NCI-H446 (cell line): ENCODE measurements at regions not wholly inside any gene's neighbourhood (a gene's known extent, or its start where the extent isn't known, plus 50 kb on each side); places are given as distances from the start of the nearest gene placed in this dataset.

ENCODE experiments used
- DNase-seq, 2 experiments: peaks; one replicate each; lab custom pipeline; 2025; lab: John Stamatoyannopoulos, UW

DNA sequence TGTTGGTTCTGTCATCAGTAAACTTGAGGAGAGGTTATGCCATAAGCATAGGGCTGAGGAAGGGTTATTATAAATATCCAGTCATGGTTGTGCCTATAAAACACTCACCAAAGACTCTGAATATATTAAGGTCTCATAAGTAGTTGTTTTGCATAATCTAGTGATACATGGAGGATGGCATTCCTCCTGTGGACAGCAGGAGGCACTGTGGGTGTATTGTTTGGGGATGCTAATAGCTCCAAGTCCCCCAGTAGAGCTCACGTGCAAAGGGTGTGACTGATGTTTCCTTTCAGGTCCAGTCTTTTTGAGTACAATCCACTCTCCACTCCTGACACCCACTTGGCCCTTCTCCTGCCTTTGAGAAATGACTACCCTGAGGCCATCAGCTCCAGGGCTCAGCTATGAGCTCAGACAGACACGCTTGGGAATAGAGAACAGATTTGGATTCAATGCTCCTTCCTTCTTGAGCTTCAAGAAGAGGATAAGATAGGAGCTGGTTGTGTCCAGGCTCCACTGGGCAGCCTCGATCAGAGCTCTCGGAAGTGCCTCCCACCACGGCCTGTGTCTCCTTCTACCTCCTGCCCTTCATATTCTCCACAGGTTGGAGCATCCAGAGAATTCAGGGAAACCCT, 85.2 kb upstream of the IGLL5 start:
- no peak for DNase-seq

DNA sequence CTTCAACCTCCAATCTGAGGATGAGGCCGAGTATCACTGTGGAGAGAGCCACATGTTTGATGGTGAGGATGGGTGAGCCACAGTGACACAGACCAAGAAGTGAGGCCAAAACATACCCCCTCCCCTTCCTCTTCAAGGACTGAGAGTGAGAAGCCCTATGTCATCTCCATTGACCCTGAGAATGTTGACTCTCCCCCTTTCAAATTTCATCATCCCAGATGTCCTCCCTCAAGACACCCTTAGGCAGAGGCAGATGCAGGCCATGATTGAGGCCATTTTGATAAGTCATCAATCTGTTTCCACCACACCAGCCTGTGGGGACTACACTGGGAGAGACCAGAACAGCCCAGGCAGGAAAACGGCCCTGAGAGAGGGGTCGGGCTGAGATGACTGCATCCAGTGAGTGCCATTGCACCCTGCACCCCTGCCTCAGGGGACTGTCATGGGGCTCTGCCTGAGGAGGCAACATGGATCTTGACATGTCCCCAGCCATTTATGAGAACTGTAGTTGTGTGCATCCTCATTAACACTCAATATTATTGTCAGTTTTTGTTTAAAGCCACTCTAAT, 84.2 kb upstream of the IGLL5 start:
- no peak for DNase-seq

DNA sequence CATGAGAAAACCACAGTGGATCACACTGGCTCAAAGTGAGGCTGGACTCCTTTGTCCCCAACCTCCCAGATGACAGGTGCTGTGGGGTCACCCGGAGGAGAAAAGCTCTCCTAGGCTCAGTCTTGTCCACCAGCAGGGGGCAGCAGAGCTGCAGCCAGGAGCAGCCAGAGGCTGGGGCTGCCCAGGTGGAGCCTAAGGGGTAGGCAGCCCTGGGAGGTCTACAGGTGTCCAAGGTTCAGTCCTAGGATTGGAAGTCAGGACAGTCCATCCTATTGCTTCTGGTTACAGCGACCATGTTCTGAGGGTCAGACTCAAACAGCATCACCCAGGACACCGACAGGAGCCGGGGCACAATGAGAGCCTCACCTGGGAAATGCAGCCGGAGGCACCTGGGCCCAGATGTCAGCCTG, 77.6 kb upstream of the IGLL5 start:
- peak; percentile 13 to 48 for DNase-seq

DNA sequence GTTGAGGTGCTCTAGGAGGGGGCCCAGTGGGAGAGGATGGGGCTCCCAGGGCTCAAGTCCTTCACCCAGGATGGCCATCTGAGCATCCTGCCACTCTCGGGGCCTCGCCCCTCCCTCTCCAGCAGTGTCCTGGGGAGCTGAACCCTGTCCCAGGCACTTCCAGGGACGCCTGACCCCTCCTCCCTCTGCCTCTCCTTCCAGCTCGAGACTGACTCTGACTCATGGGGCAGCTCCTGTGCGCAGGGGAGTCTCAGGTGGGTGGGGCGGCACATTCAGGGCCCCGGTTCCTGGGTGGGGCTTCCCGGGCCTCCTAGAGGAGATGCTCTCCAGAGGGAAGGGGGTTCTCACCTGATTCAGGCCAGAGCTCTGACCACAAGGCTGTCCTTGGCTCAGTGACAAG, 77.1 kb upstream of the IGLL5 start:
- no peak for DNase-seq

DNA sequence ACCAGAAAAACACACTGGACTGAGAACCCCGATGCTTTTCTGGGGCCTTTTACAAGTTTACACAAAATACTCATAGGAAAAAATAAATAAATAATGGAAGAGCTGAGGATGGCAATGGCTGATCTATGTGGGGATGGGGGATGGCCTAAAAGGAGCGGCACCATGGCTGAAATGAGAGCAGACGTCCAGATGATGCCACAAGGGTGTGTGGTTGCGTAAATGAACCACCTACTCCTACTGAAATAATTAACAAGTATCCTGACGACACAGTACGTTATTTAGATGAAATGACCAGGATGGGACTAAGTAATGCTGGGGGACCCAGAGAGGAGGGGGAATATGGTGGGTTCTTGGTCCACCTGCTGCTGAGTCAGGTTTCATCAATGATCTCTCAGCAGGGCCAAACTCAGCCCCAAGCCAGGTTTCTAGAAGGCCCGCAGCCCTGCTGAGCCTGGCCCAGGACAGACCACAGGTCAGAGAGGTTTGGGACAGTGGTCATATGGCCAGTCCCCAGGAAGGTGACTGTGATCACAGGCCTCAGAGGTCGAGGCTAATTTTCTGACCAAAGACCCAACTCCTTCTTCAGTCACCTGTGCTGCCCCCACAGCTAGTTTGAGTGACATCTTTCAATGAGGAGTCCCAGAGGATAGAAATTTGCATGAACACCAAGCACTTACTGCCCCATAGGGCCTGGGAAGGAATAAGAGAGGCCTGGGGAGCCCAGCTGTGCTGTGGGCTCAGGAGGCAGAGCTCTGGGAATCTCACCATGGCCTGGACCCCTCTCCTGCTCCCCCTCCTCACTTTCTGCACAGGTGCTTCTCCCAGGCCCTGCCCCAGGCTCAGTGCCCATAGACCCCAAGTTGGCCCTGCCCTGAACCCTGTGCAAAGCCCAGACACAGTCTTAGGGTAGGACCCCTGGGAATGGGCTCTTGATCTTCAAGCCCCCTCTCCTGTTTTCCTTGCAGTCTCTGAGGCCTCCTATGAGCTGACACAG, 76.3 kb upstream of the IGLL5 start:
- DNase-seq: no peak

DNA sequence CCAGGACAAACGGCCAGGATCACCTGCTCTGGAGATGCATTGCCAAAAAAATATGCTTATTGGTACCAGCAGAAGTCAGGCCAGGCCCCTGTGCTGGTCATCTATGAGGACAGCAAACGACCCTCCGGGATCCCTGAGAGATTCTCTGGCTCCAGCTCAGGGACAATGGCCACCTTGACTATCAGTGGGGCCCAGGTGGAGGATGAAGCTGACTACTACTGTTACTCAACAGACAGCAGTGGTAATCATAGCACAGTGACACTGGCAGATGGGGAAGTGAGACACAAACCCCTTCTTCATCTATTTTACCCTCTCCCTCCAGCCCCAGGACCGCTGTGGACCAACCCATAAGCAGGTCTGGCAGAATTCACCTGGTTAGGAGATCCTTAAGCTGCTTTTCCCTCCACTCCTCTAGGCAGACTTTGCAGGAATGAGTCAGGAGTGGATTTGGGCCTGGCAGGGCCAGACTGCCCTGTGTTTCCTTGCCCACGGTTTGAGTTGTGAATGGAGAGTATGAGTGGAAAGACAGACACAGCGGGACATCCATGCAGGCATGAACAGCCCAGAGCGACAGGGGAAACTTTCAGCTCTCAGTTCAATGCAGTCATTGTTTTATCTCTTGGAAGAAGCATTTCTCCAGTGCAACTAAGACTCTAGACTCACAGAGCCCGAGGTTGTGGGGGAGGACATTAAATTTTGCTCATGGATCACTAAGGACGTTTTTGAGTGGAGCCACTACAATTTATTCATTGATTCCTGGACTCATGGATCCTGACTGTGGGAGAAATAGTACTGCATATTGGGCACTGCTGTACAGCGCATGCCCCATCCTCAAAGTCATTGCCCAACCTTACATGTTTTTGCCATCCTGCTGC, 75.3 kb upstream of the IGLL5 start:
- DNase-seq: no peak

DNA sequence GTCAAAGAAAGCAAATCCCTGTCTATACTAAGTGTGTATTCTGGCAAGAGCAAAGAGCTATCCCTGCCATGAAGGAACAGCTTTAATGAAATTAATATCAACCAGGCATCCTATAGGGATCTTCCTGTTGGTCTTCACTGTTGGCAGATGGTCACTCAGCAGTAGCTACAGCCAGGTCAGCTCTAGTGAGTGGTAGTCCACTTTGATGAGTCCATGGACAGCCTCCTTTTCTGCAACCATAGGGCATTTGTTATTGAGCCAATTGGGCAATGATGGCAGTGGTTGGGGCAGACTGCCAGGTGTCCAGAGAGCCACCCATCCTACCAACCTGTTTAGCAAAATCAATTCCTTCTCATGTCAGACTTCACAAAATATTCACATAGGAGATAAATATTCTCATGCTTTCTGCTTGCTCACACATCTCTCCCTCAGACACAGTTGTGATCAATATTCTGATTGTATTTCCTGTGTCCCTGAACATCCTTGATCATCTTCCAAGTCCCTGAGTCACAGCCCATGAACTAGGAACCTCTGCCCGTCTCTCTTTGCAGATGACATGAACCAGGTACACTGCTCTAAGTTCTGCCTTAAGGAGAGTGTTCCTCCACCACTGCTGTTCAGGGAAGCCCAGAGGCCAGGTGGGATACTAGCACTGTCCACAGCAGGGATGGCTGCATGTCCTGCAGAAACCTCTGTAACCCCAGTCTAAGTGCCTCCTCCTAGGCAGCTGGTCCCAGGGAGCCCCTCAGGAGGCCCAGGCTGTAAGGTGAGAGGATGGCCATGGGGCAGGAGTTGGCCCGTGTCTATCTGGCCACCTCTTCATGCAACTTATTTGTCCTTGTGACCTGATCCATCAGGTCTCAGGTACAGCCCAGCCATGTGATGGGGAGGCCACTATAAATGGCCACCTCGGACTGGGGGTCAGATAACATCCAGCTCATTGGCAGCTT, 74.2 kb upstream of the IGLL5 start:
- DNase-seq: no peak

DNA sequence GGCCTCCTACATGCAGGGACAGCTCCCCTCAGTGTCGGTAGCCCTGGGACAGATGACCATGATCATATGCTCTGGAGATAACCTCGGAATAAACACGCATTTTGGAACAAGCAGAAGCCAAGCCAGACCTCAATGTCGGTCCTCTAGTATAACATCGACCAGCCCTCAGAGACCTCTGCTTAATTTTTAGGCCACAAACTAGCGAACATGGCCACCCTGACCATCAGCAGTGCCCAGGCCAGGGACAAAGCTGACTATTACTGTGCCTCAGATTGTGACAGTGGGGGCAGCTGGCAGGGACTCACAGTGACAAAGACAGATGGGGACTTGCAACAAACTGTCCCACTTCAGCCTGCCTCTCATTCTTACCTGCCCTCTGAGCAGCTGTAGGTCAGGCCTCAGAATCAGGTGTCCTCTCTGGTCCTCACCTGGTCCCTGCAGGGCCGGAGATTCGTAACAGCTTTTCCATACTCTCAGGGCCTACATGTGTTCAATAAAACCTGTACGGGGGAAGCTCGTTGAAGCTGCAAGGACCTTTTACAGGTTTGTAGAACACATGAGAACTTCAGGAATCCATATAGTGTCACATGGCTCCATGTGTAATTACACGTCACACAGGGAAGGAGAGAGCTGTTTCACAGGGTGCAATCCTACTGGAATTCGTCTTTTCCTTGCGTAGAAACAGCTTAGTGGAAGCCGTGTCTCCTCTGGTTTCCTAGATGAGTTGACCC, 72.8 kb upstream of the IGLL5 start:
- DNase-seq: no peak

DNA sequence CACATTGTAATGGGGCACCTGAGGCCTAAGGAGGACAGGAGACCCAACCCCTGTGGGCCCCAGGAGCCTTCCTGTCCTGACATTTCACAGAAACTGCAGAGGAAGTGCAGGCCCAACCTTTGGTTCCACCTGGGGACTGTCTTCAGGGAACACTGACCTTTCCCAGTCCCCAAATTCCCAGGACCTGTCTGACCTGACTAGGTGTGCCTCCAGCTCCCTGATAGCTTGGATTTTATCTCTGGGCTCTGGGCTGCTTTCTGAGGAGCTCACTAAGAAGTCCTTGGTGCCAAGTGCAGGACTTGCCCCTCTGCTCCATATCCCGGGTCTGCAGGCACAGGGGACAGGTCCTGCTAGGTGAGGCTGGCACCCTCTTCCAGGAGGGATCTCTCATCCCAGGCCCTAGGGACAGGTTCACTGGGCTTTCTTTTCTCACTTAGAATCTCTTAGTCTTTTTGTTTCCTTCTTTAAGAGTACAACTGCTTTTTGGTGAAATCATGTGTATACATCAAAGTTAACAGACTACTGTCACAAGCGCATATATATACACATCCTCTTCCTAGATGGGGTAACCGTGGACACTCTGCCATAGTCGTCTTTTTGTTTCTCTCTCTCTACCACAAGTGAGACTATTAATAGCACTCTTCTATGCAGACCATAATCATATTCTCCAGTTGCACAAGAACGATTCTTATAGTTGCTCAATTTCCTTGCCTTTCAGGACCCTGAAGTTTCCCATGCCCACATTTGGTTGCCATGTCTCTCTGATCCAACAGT, 72.0 kb upstream of the IGLL5 start:
- DNase-seq: no peak

DNA sequence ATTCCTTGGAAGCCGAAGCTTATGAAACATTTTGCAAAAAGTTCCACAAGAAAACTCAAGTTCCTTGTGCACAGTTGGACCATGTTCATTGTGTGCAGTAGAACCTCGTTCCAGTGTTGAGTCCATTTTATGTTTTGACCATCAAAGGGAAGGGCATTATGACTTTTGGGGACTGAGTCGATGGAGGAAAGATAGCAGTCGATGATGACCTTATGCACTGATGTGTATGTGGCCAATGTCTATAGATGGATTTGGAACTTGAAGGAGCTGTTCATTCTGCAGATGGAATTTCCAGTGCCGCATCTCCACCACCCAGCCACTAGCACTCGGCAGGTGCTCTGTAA, 71.5 kb upstream of the IGLL5 start:
- DNase-seq: no peak

DNA sequence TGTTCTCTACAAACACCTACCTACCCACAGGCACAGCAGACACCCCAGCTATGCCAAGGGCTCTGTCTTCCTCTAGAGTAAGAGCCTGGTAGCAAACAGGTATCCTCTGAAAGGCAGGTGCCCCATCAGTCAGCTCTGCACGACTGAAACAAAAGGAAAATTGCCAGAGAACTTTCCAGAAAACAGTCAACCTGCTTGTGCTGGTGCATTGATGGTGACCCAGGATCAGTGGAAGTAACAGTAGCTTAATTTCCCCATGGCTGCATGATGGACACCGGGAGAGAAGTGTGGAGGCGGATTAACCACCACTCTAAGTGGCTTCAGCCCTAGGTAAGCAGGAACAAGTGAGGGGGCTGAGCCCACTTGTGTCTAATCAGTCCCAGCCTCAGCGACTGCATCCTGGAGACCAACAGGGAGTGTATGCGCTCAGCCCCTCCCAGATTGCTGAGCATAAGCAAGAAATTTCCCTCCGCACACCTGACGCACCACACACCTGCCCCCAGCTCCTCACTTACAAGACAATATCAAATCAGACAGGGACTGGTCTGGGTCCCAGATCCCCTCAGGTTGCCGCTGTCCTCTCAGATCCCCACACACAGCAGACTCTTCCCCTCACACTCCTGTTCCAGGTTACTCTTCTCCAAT, 70.7 kb upstream of the IGLL5 start:
- DNase-seq: no peak

DNA sequence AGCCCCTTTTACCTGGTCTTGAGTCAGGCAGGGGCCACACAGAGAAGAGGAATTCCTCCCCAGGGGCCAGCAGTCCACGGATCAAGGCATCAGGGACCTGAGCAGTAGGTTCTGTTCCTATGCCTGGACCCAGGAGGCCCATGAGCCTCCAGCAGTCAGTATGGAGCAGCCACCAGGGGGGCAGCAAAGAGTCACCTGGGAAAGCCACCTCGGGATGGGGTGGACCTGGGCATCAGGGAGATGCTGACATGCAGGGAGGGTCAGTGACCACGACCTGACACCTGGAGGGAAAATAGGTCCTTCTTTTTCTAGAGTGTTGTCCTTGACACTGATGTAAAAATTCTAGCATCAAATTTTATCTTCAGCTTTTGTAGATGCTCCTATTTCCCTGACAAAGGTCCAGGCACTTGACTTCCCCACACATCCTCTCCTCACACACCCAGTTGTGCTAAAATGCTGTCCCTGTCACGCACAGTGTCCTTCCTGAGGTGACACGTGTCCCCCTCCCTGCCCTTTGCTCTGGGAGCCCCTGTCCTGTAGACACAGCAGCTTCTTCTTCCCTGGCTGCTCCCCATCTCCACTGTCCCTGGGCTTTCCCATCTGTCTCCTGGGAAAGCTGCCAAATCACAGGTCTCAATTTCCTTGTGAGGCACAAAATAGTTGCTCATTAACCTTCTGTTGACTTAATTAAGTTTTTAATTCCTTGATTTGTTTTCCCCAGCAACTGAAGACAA, 70.0 kb upstream of the IGLL5 start:
- no peak for DNase-seq

DNA sequence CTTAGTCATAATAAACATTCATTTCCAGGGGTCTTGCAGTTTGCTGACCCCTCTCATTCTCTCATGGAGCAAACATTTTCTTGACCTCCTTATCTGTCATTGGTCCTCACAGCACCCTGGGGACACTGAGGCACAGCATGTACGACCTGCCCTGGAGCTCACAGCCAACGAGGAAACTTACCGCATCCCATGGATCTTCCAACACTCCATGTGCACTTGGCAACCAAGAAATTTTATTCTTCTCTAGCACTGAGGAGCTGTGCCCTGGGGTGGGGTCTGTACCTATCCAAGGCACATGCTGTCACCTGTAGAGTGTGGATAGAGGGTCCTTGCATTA, 69.4 kb upstream of the IGLL5 start:
- no peak for DNase-seq

DNA sequence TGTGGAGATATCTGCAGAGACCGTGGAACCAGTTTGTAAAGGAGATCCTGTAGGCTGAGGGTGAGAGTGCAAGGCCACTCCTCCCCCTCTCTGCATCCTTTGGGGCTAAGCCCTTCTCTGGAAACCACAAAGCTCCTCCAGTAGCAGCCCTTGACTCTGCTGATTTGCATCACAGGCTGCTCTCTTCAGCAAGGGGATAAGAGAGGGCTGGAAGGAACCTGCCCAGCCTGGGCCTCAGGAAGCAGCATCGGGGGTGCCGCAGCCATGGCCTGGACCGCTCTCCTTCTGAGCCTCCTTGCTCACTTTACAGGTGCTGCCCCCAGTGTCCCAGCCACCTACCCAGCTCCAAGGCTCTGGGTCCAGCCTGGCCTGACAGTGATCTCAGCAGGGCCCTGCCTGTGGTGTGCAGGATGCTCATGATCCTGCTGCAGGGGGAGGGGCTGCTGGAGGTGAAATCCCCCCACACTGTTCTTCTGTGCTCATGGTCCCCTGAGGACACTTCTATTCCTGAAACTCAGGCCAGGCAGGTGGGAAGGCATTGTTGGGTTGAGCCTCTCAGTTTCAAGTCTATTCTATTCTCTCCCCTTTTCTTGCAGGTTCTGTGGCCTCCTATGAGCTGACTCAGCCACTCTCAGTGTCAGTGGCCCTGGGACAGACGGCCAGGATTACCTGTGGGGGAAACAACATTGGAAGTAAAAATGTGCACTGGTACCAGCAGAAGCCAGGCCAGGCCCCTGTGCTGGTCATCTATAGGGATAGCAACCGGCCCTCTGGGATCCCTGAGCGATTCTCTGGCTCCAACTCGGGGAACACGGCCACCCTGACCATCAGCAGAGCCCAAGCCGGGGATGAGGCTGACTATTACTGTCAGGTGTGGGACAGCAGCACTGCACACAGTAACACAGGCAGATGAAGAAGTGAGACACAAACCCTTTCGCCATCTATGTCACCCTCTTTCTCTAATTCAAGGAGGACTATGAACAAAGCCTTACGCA, 68.5 kb upstream of the IGLL5 start:
- no peak for DNase-seq

DNA sequence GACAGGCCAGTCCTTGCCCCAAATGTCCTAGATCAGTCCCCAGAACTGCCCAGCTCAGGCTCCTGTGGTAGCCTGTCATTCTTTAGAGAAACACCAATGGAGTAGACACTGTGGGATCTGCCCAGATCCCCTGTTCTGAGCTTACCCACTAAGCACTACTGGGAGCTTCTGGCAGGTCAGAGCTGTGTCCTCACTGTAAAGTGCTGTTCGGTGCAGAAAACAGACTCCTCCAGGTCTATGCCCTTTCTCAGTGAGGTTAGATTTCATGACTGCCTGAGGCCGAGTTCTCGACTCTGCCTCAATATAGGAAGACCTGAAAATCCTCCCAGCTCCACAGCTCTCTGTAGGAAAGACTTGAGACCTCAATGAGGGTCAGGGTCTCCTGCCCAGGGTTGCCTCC, 67.5 kb upstream of the IGLL5 start:
- DNase-seq: no peak

DNA sequence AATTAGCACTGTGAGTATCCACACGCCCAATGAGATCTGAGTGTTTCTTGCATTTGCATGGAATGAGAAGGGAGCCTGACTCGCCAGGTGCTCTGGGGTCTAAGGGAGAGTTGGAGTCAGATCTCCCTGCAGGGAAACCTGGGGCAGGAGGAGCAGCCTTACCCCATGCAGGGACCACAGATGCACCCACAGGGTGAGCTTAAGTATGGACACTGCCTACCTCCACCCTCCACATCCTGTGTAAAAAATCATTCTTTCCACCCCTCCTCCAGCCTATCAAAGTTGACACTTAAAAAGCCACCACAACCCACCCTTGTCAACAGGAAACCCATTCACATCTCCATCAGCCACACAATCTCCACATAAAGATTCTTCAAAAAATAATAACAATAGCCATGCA, 67.0 kb upstream of the IGLL5 start:
- no peak for DNase-seq

DNA sequence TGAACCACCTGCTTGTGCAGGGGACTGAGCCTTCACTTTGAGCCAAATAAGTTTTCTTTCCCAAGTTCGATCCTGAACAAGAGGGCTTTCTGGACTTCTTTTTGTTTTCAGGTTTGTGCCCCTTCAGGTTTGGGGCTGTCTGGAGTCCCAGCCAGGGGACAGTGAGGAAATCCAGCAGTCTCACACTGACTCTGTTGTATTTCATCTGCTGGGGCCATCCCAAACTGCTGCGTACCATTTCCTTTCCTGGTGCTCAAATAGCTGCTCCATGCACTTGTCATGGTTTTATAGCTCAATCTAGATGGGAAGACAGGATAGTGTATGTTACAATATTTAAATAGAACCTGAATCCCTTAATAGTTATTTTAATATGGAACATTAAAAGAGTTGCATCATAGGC, 66.3 kb upstream of the IGLL5 start:
- no peak for DNase-seq
